ENCODE measurements at regions not wholly inside any gene's neighbourhood (a gene's known extent, or its start where the extent isn't known, plus 50 kb on each side); places are given as distances from the start of the nearest gene placed in this dataset.

DNA sequence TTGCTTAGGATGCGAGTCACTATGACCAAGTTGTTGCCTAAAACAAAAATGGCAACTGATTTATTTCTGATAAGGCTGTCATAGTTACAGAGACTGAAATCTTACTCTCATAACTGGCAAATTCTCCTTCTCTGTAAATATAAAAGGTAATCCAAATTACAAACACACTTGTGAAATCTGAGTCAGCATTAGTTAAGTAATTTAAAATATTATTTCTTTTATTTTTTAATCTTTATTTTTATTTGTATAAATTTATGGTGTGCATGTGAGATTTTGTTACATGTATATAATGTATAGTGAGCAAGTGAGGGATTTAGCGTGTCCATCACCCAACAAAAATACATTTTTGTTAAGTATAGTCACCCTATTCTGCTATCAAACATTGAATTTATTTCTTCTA, 1342.8 kb upstream of the TMEFF2 start:
- TF ChIP-seq, protein P1, sequence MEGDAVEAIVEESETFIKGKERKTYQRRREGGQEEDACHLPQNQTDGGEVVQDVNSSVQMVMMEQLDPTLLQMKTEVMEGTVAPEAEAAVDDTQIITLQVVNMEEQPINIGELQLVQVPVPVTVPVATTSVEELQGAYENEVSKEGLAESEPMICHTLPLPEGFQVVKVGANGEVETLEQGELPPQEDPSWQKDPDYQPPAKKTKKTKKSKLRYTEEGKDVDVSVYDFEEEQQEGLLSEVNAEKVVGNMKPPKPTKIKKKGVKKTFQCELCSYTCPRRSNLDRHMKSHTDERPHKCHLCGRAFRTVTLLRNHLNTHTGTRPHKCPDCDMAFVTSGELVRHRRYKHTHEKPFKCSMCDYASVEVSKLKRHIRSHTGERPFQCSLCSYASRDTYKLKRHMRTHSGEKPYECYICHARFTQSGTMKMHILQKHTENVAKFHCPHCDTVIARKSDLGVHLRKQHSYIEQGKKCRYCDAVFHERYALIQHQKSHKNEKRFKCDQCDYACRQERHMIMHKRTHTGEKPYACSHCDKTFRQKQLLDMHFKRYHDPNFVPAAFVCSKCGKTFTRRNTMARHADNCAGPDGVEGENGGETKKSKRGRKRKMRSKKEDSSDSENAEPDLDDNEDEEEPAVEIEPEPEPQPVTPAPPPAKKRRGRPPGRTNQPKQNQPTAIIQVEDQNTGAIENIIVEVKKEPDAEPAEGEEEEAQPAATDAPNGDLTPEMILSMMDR (conservative IDR thresholded peaks at IDR 0.05) = no peak
- TF ChIP-seq EZH2 (IDR thresholded peaks at IDR 0.05; ENCODE audit: low read depth) = no peak

Data from PC-9 (cell line).